Sigmoid colon (tissue), 6 donors: ENCODE measurements at regions not wholly inside any gene's neighbourhood (a gene's known extent, or its start where the extent isn't known, plus 50 kb on each side); places are given as distances from the start of the nearest gene placed in this dataset.

ENCODE experiments used
- DNase-seq: peaks from one replicate; pipeline ENCODE4 v3.0.0-alpha.2; 2019
- H3K27ac ChIP-seq, 4 donors: fragments of 200-600 bp; sonication (generic); one replicate each; pipeline ENCODE4 v1.5.1; 2016 to 2019; ENCODE audit warnings: mild to moderate bottlenecking in 1 of 4
- H3K27me3 ChIP-seq, 3 donors: fragments of 200-600 bp; sonication (generic); one replicate each; pipeline ENCODE4 v1.5.1; 2019; ENCODE audit warnings: mild to moderate bottlenecking in 1 of 3
- H3K36me3 ChIP-seq, 4 donors: fragments of 200-600 bp; sonication (generic); one replicate each; pipeline ENCODE4 v1.5.1; 2016 to 2019
- H3K4me1 ChIP-seq, 4 donors: fragments of 200-600 bp; sonication (generic); one replicate each; pipeline ENCODE4 v1.5.1; 2017 to 2019
- H3K4me3 ChIP-seq, 4 donors: fragments of 200-600 bp; sonication (generic); one replicate each; pipeline ENCODE4 v1.5.1; 2017 to 2019; ENCODE audit warnings: mild to moderate bottlenecking in 2 of 4, moderate library complexity in 1 of 4
- H3K9me3 ChIP-seq, 4 donors: fragments of 200-600 bp in 3 of 4; sonication (generic) in 3 of 4; one replicate each; pipeline versions ENCODE4 v1.5.1 to v1.6.1; 2013 to 2019
- CTCF ChIP-seq, 4 experiments: fragments of 450-650 bp in 3 of 4; fragments of 200-600 bp in 1 of 4; IDR thresholded peaks; one replicate each; pipeline ENCODE4 v1.5.1; 2016 to 2019; ENCODE audit warnings: antibody characterized with exemption in 4 of 4, mild to moderate bottlenecking in 3 of 4, moderate library complexity in 2 of 4
- EP300 ChIP-seq, 4 donors: sonication (generic); formaldehyde crosslinking; IDR thresholded peaks; one replicate each; pipeline ENCODE4 v1.6.1; 2017; ENCODE audit warnings: antibody characterized with exemption in 4 of 4
- POLR2A ChIP-seq, 2 donors: fragments of 450-650 bp; IDR thresholded peaks; one replicate each; pipeline ENCODE4 v1.6.1; 2016; ENCODE audit warnings: antibody characterized with exemption in 2 of 2, mild to moderate bottlenecking in 2 of 2, moderate library complexity in 2 of 2
- POLR2AphosphoS5 ChIP-seq, 4 donors: sonication (generic); formaldehyde crosslinking; IDR thresholded peaks; one replicate each; pipeline ENCODE4 v1.6.1; 2017; ENCODE audit warnings: antibody characterized with exemption in 4 of 4
- WGBS, 2 donors: extraction: QIAGEN DNeasy Blood & Tissue Kit; methylation state at CpG; one replicate each; pipeline ENCODE4 v1.1.7; 2013; 5-methylcytosine and 5-hydroxymethylcytosine counted together
- intact Hi-C: fragments of 100-400 bp; cut with DNase I; formaldehyde crosslinking; loops from one replicate; pipeline ENCODE4 v1.15.1; 2023
- donor health status: healthy with polysubstance abuse.
- donor health status: healthy.

- H3K27ac ChIP-seq: no peak overlapping the region
- H3K4me3 ChIP-seq: no peak overlapping the region
- no peaks in the 10 kb centered on the region for H3K27me3 ChIP-seq
- DNase-seq: no peak
- TF ChIP-seq EP300 (IDR thresholded peaks at IDR 0.05) (no peak), CTCF (IDR thresholded peaks at IDR 0.05) (no peak), POLR2A (IDR thresholded peaks at IDR 0.05) (no peak), POLR2AphosphoS5 (IDR thresholded peaks at IDR 0.05) (no peak)
- intact Hi-C loops: no loop called here
- no peaks in the 10 kb centered on the region for H3K36me3 ChIP-seq
- WGBS, 2 donors: 48 to 63% methylated on average over 5 of the region's 5 CpGs
- H3K4me1 ChIP-seq: no peaks in the 10 kb centered on the region
- no peaks in the 10 kb centered on the region for H3K9me3 ChIP-seq
Observed at GRCh38 chr16:87141402-87141801, 175.8 kb downstream of the C16orf95 start.

DNA sequence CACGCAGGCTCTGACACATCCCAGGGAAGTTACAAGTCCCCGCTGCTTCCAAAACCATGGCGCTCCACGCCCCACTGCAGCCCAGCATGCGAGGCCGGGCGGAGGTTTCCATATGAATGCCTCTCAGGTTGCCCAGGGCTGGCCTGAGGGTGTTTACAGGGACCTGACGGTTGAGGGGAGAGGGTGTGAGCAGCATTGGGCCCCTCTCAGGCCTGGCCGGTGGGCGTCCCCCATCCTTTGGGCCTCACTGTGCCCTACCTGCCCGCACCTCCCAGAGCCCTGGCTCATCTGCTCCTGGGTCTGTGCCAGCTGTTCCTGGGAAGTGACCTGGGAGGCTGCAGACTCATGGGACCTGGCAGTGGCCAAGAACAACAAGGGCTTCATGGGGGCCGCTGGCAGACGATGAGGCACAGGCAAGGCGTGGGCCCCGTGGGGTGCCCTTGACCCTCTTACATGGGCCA, 173.5 kb downstream of the C16orf95 start:
- TF ChIP-seq POLR2AphosphoS5 (IDR thresholded peaks at IDR 0.05) (no peak), CTCF (IDR thresholded peaks at IDR 0.05) (no peak), EP300 (IDR thresholded peaks at IDR 0.05) (no peak), POLR2A (IDR thresholded peaks at IDR 0.05) (no peak)
- Histone ChIP-seq H3K4me1 (no peaks in the 10 kb centered on the region), H3K9me3 (no peaks in the 10 kb centered on the region), H3K27me3 (no peaks in the 10 kb centered on the region), H3K27ac (no peak overlapping the region), H3K36me3 (no peaks in the 10 kb centered on the region), H3K4me3 (no peak overlapping the region)
- no peak for DNase-seq
- intact Hi-C loops: no loop called here
- WGBS, 2 donors: 86 to 90% methylated on average over 15 of the region's 15 CpGs

DNA sequence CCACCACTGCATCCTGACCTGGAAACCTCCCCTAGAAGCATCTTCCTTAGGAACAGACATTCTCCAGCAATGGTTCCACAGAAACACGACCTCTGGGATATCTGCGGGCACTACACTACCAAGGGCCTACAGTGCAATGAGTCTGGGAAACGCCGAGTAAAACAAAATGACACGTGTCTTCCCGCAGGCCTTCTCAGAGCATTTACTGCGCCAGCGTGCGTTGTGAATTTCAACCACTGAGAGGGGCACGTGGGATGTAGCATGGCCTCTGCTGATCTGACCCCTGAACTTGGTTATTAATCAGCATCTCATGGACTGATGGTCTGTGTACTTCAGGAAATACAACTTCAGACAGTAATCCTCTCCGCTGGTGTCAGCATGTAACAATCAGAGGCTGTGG, 173.0 kb downstream of the C16orf95 start:
- no peak for TF ChIP-seq POLR2AphosphoS5 (IDR thresholded peaks at IDR 0.05)
- TF ChIP-seq CTCF (IDR thresholded peaks at IDR 0.05): no peak
- no peak for TF ChIP-seq POLR2A (IDR thresholded peaks at IDR 0.05)
- no peak for TF ChIP-seq EP300 (IDR thresholded peaks at IDR 0.05)
- H3K9me3 ChIP-seq: no peaks in the 10 kb centered on the region
- H3K27ac ChIP-seq: no peak overlapping the region
- H3K36me3 ChIP-seq: no peaks in the 10 kb centered on the region
- H3K4me1 ChIP-seq: no peaks in the 10 kb centered on the region
- intact Hi-C loops: no loop called here
- WGBS, 2 donors: 86 to 90% methylated on average over 11 of the region's 11 CpGs
- H3K4me3 ChIP-seq: no peak overlapping the region
- no peak for DNase-seq
- H3K27me3 ChIP-seq: no peaks in the 10 kb centered on the region

DNA sequence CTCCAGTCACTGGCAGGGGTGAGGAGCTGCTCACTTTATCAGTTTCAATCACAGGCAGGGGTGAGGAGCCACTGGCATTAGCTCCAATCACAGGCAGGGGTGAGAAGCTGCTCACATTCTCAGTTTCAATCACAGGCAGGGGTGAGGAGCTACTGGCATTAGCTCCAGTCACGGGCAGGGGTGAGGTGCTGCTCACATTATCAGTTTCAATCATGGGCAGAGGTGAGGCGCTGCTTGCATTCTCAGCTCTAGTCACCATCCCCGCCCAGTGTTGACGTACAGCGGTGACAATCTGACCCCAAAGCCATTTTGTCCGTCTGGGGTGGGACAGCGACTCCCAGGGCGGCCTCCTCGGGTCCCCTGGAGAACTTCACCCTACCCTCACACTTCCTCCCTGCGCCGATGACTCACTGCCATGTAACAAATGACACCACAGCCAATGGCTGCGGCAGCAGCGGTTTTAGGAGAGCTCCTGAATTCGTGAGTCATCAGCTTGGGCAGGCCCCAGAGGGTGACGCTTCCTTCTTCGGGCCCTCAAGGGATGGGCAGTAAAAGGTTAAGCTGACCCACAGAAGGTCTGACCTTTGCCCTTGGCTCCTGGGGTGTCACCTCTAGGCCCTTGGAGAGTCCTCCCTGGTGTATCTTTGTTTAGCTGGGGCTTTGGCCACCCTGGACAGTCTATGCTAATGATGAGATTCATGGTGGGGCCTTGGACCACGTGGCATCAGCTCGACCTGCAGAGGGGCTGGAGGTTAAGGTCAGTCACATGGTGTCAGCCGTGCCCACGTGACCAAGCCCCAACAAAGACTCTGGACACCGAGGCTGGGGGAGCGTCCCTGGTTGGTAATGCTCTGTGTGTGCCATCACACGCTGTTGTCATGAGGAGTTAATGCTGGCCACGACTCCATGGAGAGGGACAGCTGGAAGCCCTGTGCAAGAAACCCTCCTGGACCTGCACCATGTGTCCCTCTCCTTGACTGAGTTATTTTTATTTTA, 171.7 kb downstream of the C16orf95 start:
- no peak for DNase-seq
- H3K27ac ChIP-seq: no peak overlapping the region
- no peak for TF ChIP-seq CTCF (IDR thresholded peaks at IDR 0.05)
- TF ChIP-seq POLR2A (IDR thresholded peaks at IDR 0.05): no peak
- TF ChIP-seq POLR2AphosphoS5 (IDR thresholded peaks at IDR 0.05): no peak
- TF ChIP-seq EP300 (IDR thresholded peaks at IDR 0.05): no peak
- H3K27me3 ChIP-seq: peaks cover 0 to 2% (median 0%) of the 10 kb centered on the region in 3 donors
- H3K9me3 ChIP-seq: peaks cover 0 to 7% (median 1%) of the 10 kb centered on the region in 4 donors
- WGBS, 2 donors: 81 to 89% methylated on average over 24 of the region's 24 CpGs
- no peak overlapping the region for H3K4me3 ChIP-seq
- no peaks in the 10 kb centered on the region for H3K4me1 ChIP-seq
- no peaks in the 10 kb centered on the region for H3K36me3 ChIP-seq
- intact Hi-C loops: no loop called here
